Peyer's patch (tissue), 4 donors: ENCODE measurements at regions not wholly inside any gene's neighbourhood (a gene's known extent, or its start where the extent isn't known, plus 50 kb on each side); places are given as distances from the start of the nearest gene placed in this dataset.

ENCODE experiments used
- DNase-seq, 3 donors: peaks; one replicate each; pipeline ENCODE4 v3.0.0-alpha.2; 2017 to 2019
- H3K27ac ChIP-seq, 4 donors: fragments of 200-600 bp; sonication (generic); one replicate each; pipeline ENCODE4 v1.5.1; 2016 to 2019
- H3K27me3 ChIP-seq, 2 donors: fragments of 200-600 bp; sonication (generic); one replicate each; pipeline ENCODE4 v1.5.1; 2019
- H3K36me3 ChIP-seq, 3 donors: fragments of 200-600 bp; sonication (generic); one replicate each; pipeline ENCODE4 v1.5.1; 2016 to 2019
- H3K4me1 ChIP-seq, 4 donors: fragments of 200-600 bp; sonication (generic); one replicate each; pipeline ENCODE4 v1.5.1; 2016 to 2019
- H3K4me3 ChIP-seq, 4 donors: fragments of 200-600 bp; sonication (generic); 1 replicate in 3 of 4; 2 replicates in 1 of 4; pipeline ENCODE4 v1.5.1; 2016 to 2019; ENCODE audit warnings: mild to moderate bottlenecking in 1 of 4
- H3K9me3 ChIP-seq, 4 donors: fragments of 200-600 bp; sonication (generic); one replicate each; pipeline ENCODE4 v1.5.1; 2016 to 2019; ENCODE audit warnings: mild to moderate bottlenecking in 1 of 4
- POLR2A ChIP-seq, 2 donors: fragments of 450-650 bp; IDR thresholded peaks; one replicate each; pipeline ENCODE4 v1.5.1; 2017; ENCODE audit warnings: antibody characterized with exemption in 2 of 2, mild to moderate bottlenecking in 2 of 2, moderate library complexity in 2 of 2
- TF ChIP-seq, protein P1 (sequence below), 6 experiments: fragments of 450-650 bp in 4 of 6; fragments of 200-600 bp in 2 of 6; sonication (generic) in 1 of 6; IDR thresholded peaks; one replicate each; pipeline ENCODE4 v1.5.1; 2017 to 2019; ENCODE audit warnings: antibody characterized with exemption in 6 of 6, mild to moderate bottlenecking in 3 of 6, moderate library complexity in 1 of 6

DNA sequence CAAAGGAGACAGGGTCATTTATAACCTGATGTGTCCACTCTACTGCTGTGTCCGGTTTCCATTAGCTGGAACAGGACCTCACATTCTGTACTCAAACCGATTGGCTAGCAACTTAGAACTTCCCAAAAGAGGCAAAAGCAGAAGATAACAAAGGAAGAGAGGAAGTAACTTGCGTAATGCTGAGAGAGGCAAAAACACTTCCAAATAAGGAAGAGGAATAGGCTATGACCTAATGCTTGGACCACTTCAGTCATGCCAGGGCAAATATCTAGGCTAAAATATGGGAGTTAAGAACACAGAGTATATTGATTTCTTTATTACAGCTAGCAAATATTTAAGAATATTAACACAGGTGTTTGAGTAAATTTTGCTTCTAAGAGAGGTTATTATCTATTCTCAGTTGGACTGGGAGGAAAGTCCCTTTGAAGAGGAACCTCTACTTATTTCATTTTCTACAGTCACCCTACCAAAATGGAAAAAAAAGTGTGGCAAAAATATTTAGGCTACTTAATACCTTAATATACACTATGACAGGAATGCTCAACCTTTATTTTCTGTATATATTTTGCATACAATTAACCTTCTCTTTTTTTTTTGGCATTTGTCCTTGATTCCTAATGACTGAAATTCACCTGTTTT is 499.8 kb upstream of the CHORDC1 start:
- H3K27ac ChIP-seq = no peak overlapping the region
- no peak for TF ChIP-seq POLR2A (IDR thresholded peaks at IDR 0.05)
- TF ChIP-seq, protein P1, sequence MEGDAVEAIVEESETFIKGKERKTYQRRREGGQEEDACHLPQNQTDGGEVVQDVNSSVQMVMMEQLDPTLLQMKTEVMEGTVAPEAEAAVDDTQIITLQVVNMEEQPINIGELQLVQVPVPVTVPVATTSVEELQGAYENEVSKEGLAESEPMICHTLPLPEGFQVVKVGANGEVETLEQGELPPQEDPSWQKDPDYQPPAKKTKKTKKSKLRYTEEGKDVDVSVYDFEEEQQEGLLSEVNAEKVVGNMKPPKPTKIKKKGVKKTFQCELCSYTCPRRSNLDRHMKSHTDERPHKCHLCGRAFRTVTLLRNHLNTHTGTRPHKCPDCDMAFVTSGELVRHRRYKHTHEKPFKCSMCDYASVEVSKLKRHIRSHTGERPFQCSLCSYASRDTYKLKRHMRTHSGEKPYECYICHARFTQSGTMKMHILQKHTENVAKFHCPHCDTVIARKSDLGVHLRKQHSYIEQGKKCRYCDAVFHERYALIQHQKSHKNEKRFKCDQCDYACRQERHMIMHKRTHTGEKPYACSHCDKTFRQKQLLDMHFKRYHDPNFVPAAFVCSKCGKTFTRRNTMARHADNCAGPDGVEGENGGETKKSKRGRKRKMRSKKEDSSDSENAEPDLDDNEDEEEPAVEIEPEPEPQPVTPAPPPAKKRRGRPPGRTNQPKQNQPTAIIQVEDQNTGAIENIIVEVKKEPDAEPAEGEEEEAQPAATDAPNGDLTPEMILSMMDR (IDR thresholded peaks at IDR 0.05) = no peak
- H3K27me3 ChIP-seq = no peaks in the 10 kb centered on the region
- no peak overlapping the region for H3K4me3 ChIP-seq
- no peak for DNase-seq
- H3K9me3 ChIP-seq = no peaks in the 10 kb centered on the region
- H3K36me3 ChIP-seq = no peaks in the 10 kb centered on the region
- H3K4me1 ChIP-seq = no peaks in the 10 kb centered on the region

DNA sequence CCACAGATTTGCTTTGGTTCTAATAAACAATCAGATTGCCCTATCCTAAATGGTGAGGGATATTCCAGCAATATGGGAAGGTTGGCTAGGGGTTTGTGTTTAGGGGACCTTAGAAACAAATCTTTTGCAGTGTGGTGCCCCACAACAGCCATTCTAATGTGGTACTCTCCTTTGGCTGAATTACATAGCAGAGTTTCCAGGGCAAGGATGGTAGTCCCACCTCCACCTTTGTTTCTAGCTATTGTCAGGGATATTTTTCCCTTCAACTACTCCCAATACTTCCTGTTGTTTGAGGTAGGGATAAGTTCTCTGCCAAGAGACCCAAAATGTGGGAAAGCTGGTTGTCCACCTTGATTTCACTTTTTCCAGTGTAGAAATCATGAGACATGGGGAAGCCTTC is 494.7 kb upstream of the CHORDC1 start:
- no peak overlapping the region for H3K27ac ChIP-seq
- H3K9me3 ChIP-seq = no peaks in the 10 kb centered on the region
- no peak for DNase-seq
- no peak overlapping the region for H3K4me3 ChIP-seq
- H3K4me1 ChIP-seq = no peaks in the 10 kb centered on the region
- no peaks in the 10 kb centered on the region for H3K36me3 ChIP-seq
- TF ChIP-seq, protein P1 (IDR thresholded peaks at IDR 0.05) = no peak
- TF ChIP-seq POLR2A (IDR thresholded peaks at IDR 0.05) = no peak
- no peaks in the 10 kb centered on the region for H3K27me3 ChIP-seq

DNA sequence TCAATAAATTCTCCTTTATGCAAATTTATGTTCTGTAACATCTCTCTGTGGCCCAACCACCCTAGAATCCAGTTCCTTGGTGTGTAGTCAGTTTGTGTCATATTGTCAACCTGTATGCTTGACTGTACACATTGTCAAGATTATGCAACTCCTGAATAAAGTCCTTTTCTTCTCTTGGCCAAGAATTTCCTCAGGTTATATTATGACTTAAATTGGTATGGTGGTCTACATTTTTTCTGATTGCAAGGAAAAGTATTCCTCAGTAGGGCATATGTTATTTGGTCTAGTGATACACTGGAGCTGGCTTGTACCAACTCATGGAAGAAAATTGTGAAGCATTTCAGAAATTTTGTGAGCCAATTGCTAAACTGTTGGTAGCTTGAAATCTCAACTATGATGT is 482.8 kb upstream of the CHORDC1 start:
- Histone ChIP-seq H3K4me1 (no peaks in the 10 kb centered on the region), H3K4me3 (no peak overlapping the region), H3K36me3 (no peaks in the 10 kb centered on the region), H3K9me3 (no peaks in the 10 kb centered on the region), H3K27ac (no peak overlapping the region), H3K27me3 (no peaks in the 10 kb centered on the region)
- no peak for DNase-seq
- TF ChIP-seq POLR2A (IDR thresholded peaks at IDR 0.05) = no peak
- TF ChIP-seq, protein P1 (IDR thresholded peaks at IDR 0.05) = no peak

DNA sequence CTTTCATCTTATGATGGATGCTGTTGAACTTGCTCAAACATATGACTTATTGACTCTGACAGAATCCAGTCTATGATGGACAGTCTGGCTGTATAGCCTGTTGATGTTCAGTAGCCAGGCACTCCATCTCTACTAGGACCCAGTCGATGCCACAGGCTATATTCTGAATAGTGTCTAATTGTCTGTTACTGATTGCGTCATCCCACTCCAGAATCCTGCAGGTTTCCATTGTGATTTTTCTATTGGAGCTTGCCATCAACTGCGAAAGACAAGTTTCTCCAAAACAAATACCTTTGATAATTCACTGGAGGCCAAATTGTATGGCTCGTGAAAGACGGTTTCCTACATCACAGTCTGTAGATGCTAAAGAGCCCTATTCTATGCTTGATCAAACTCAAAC is 481.7 kb upstream of the CHORDC1 start:
- H3K27me3 ChIP-seq = no peaks in the 10 kb centered on the region
- H3K4me3 ChIP-seq = no peak overlapping the region
- H3K36me3 ChIP-seq = no peaks in the 10 kb centered on the region
- no peak for DNase-seq
- no peak overlapping the region for H3K27ac ChIP-seq
- no peaks in the 10 kb centered on the region for H3K9me3 ChIP-seq
- no peaks in the 10 kb centered on the region for H3K4me1 ChIP-seq
- no peak for TF ChIP-seq POLR2A (IDR thresholded peaks at IDR 0.05)
- TF ChIP-seq, protein P1 (IDR thresholded peaks at IDR 0.05) = no peak

DNA sequence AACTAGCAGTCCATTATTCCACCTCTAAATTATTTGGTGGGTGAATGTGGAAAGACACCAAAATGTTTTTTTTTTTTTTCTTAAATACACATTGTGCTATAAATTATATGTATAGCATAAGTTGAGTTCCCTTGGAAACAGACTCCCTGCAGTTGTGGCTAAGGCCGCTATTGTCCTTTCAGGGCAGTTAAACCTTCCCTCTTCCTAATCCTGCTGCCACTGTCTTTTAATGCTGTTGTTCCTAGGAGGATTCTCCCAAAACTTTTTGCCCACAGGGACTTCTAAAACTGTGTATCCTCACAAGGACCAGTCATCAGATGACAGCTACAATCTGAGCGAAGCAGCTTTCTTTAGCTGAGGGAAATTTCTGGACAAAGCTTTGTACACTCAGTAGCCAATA is 478.9 kb upstream of the CHORDC1 start:
- H3K27me3 ChIP-seq = no peaks in the 10 kb centered on the region
- no peaks in the 10 kb centered on the region for H3K4me1 ChIP-seq
- TF ChIP-seq, protein P1 (IDR thresholded peaks at IDR 0.05) = no peak
- TF ChIP-seq POLR2A (IDR thresholded peaks at IDR 0.05) = no peak
- no peak overlapping the region for H3K4me3 ChIP-seq
- H3K9me3 ChIP-seq = no peaks in the 10 kb centered on the region
- no peaks in the 10 kb centered on the region for H3K36me3 ChIP-seq
- no peak overlapping the region for H3K27ac ChIP-seq
- DNase-seq = no peak
